Keratinocyte (primary cell): ENCODE measurements at regions not wholly inside any gene's neighbourhood (a gene's known extent, or its start where the extent isn't known, plus 50 kb on each side); places are given as distances from the start of the nearest gene placed in this dataset.

Experiments
- DNase-seq: peaks from one replicate; pipeline ENCODE4 v3.0.0-alpha.2; 2011; ENCODE audit warnings: low read depth, missing footprints, low spot score
- FAIRE-seq: peaks from 2 replicates; lab custom pipeline; 2011; peaks lifted over from hg19 to GRCh38; lab: Jason Lieb, UNC
- H2AFZ ChIP-seq: 2 replicates; pipeline ENCODE4 v1.6.0; 2012; ENCODE audit warnings: low read length, control low read depth, inconsistent platforms; ENCODE audit not compliant: control insufficient read depth
- H3K27ac ChIP-seq: 2 replicates; pipeline ENCODE4 v1.5.1; 2011; ENCODE audit warnings: low read length; ENCODE audit not compliant: control insufficient read depth, insufficient read depth
- H3K27me3 ChIP-seq: 3 replicates; pipeline ENCODE4 v1.6.0; 2011; ENCODE audit warnings: low read length; ENCODE audit not compliant: control insufficient read depth, insufficient read depth; ENCODE audit errors: extremely low read depth
- H3K36me3 ChIP-seq, 2 experiments: 2 replicates in 1 of 2; 3 replicates in 1 of 2; pipeline ENCODE4 v1.5.1; 2011; ENCODE audit warnings: low read length in 2 of 2, mild to moderate bottlenecking in 1 of 2; ENCODE audit not compliant: control insufficient read depth in 2 of 2, insufficient read depth in 2 of 2; ENCODE audit errors: extremely low read depth in 1 of 2
- H3K4me1 ChIP-seq: 3 replicates; pipeline ENCODE4 v1.5.1; 2011; ENCODE audit warnings: low read length; ENCODE audit not compliant: control insufficient read depth, insufficient read depth; ENCODE audit errors: extremely low read depth
- H3K4me2 ChIP-seq: 3 replicates; pipeline ENCODE4 v1.6.0; 2011; ENCODE audit warnings: low read depth, low read length; ENCODE audit not compliant: control insufficient read depth, insufficient read depth; ENCODE audit errors: extremely low read depth
- H3K4me3 ChIP-seq, 3 experiments: fragments of 200-600 bp in 1 of 3; sonication (generic) in 1 of 3; 2 replicates in 2 of 3; 3 replicates in 1 of 3; pipeline ENCODE4 v1.5.1; 2011 to 2016; ENCODE audit warnings: low read length in 3 of 3, mild to moderate bottlenecking in 3 of 3, control low read depth in 2 of 3, inconsistent platforms in 1 of 3, low read depth in 1 of 3, mixed read lengths in 1 of 3, mixed run types in 1 of 3, moderate library complexity in 1 of 3; ENCODE audit not compliant: control insufficient read depth in 2 of 3, insufficient read depth in 2 of 3; ENCODE audit errors: extremely low read depth in 1 of 3
- H3K79me2 ChIP-seq: 2 replicates; pipeline ENCODE4 v1.6.0; 2012; ENCODE audit warnings: low read length; ENCODE audit not compliant: control insufficient read depth, insufficient read depth
- H3K9ac ChIP-seq: 3 replicates; pipeline ENCODE4 v1.6.0; 2011; ENCODE audit warnings: low read length; ENCODE audit not compliant: control insufficient read depth, insufficient read depth; ENCODE audit errors: extremely low read depth
- H3K9me1 ChIP-seq: 3 replicates; pipeline ENCODE4 v1.6.0; 2011; ENCODE audit warnings: low read length; ENCODE audit not compliant: control insufficient read depth, insufficient read depth; ENCODE audit errors: extremely low read depth
- H3K9me3 ChIP-seq: 2 replicates; pipeline ENCODE4 v1.5.1; 2012; ENCODE audit warnings: low read depth, low read length; ENCODE audit not compliant: control insufficient read depth
- H4K20me1 ChIP-seq: 3 replicates; pipeline ENCODE4 v1.6.0; 2011; ENCODE audit warnings: low read length; ENCODE audit not compliant: control insufficient read depth, insufficient read depth; ENCODE audit errors: extremely low read depth
- CTCF ChIP-seq, 3 experiments: IDR thresholded peaks in 1 of 3; conservative IDR thresholded peaks in 1 of 3; optimal IDR thresholded peaks in 1 of 3; 2 replicates in 2 of 3; 3 replicates in 1 of 3; pipeline versions ENCODE3 to v1.5.1; 2011; ENCODE audit warnings: low read length in 3 of 3, mild to moderate bottlenecking in 3 of 3, moderate library complexity in 2 of 3, control low read depth in 1 of 3, inconsistent platforms in 1 of 3; ENCODE audit not compliant: insufficient read depth in 2 of 3; ENCODE audit errors: extremely low read depth in 1 of 3
- EZH2 ChIP-seq: IDR thresholded peaks from one replicate; pipeline ENCODE4 v1.6.1; 2012; ENCODE audit warnings: inconsistent platforms, mild to moderate bottlenecking, low read length, moderate library complexity
- dilution Hi-C: fragments of 300-500 bp; cut with MboI; formaldehyde crosslinking; loops from one replicate; pipeline ENCODE4 v1.7.0; 2020; ENCODE audit warnings: low sequenced_read_pairs; ENCODE audit not compliant: extremely low pct_ligation_motif_present

- Histone ChIP-seq H3K4me2 (no peak overlapping the region), H2AFZ (no peak overlapping the region), H3K79me2 (no peaks in the 10 kb centered on the region), H3K27me3 (no peaks in the 10 kb centered on the region), H3K9ac (no peak overlapping the region), H3K4me1 (no peaks in the 10 kb centered on the region), H3K9me1 (no peaks in the 10 kb centered on the region), H4K20me1 (no peaks in the 10 kb centered on the region), H3K36me3 (no peaks in the 10 kb centered on the region), H3K27ac (no peak overlapping the region), H3K9me3 (peaks cover 1% of the 10 kb centered on the region), H3K4me3 (no peak overlapping the region)
- no peak for DNase-seq
- FAIRE-seq = no peak
- dilution Hi-C loops = no loop called here
- TF ChIP-seq CTCF (optimal IDR thresholded peaks at IDR 0.05 in 1 of 3, IDR thresholded peaks at IDR 0.05 in 1 of 3, conservative IDR thresholded peaks at IDR 0.05 in 1 of 3; ENCODE audit: extremely low read depth in 1 of 3, insufficient read depth in 2 of 3, low read length in 3 of 3) (no peak), EZH2 (no peak)
These were observed 562.8 kb downstream of the ADCYAP1 start for GRCh38 chr18:1467461-1467964.

GRCh38 chr18:1468550-1468949 is 563.9 kb downstream of the ADCYAP1 start:
- no peaks in the 10 kb centered on the region for H3K9me1 ChIP-seq
- no peaks in the 10 kb centered on the region for H3K79me2 ChIP-seq
- H3K9ac ChIP-seq = no peak overlapping the region
- no peaks in the 10 kb centered on the region for H3K36me3 ChIP-seq
- H3K27ac ChIP-seq = no peak overlapping the region
- FAIRE-seq (no peak), DNase-seq (no peak)
- no peak overlapping the region for H3K4me2 ChIP-seq
- peaks cover 1% of the 10 kb centered on the region for H3K9me3 ChIP-seq
- H3K4me1 ChIP-seq = no peaks in the 10 kb centered on the region
- no peaks in the 10 kb centered on the region for H3K27me3 ChIP-seq
- no peaks in the 10 kb centered on the region for H4K20me1 ChIP-seq
- H2AFZ ChIP-seq = no peak overlapping the region
- dilution Hi-C loops = no loop called here
- no peak overlapping the region for H3K4me3 ChIP-seq
- TF ChIP-seq EZH2 (no peak), CTCF (optimal IDR thresholded peaks at IDR 0.05 in 1 of 3, IDR thresholded peaks at IDR 0.05 in 1 of 3, conservative IDR thresholded peaks at IDR 0.05 in 1 of 3; ENCODE audit: extremely low read depth in 1 of 3, insufficient read depth in 2 of 3, low read length in 3 of 3) (no peak)
